HepG2 (cell line): ENCODE measurements at regions not wholly inside any gene's neighbourhood (a gene's known extent, or its start where the extent isn't known, plus 50 kb on each side); places are given as distances from the start of the nearest gene placed in this dataset.

Experiments
- HDAC1 ChIP-seq: sonication (generic); formaldehyde crosslinking; IDR thresholded peaks from 2 replicates; pipeline ENCODE4 v1.5.1; 2020; ENCODE audit warnings: mild to moderate bottlenecking, missing genetic modification reagents
- KDM1A ChIP-seq: IDR thresholded peaks from 2 replicates; pipeline ENCODE4 v1.6.1; 2016; ENCODE audit warnings: missing compliant biosample characterization
- MED1 ChIP-seq: sonication (generic); formaldehyde crosslinking; IDR thresholded peaks from 2 replicates; pipeline ENCODE4 v1.4.0; 2020; ENCODE audit warnings: missing genetic modification reagents
- NFKB2 ChIP-seq: sonication (generic); formaldehyde crosslinking; IDR thresholded peaks from 2 replicates; pipeline ENCODE4 v1.4.0; 2020; ENCODE audit warnings: missing genetic modification reagents, borderline replicate concordance
- PITX1 ChIP-seq: sonication (generic); formaldehyde crosslinking; IDR thresholded peaks from 2 replicates; pipeline ENCODE4 v1.5.1; 2020; ENCODE audit warnings: mild to moderate bottlenecking, missing genetic modification reagents
- SKI ChIP-seq: fragments of 450-650 bp; IDR thresholded peaks from one replicate; pipeline ENCODE4 v1.6.1; 2018; ENCODE audit warnings: mild to moderate bottlenecking; ENCODE audit not compliant: partially characterized antibody
- SMAD3 ChIP-seq: sonication (generic); formaldehyde crosslinking; IDR thresholded peaks from 2 replicates; pipeline ENCODE4 v1.4.0; 2020; ENCODE audit warnings: missing genetic modification reagents
- THAP11 ChIP-seq: IDR thresholded peaks from 2 replicates; pipeline ENCODE4 v1.6.1; 2016; ENCODE audit warnings: missing biosample characterization, missing genetic modification reagents
- ZBTB7A ChIP-seq: sonication (generic); formaldehyde crosslinking; IDR thresholded peaks from 2 replicates; pipeline ENCODE4 v1.8.0; 2022; ENCODE audit warnings: mild to moderate bottlenecking, missing genetic modification reagents
- ZC3H13 ChIP-seq: sonication (generic); formaldehyde crosslinking; IDR thresholded peaks from 2 replicates; pipeline ENCODE4 v1.8.1; 2023; ENCODE audit warnings: mild to moderate bottlenecking, missing genetic modification reagents, moderate library complexity
- ZNF292 ChIP-seq: sonication (generic); formaldehyde crosslinking; IDR thresholded peaks from 2 replicates; pipeline ENCODE4 v1.8.1; 2022; ENCODE audit warnings: mild to moderate bottlenecking, low read depth, missing genetic modification reagents, borderline replicate concordance
- ZNF430 ChIP-seq: sonication (generic); formaldehyde crosslinking; IDR thresholded peaks from 2 replicates; pipeline ENCODE4 v1.9.0; 2021; ENCODE audit warnings: mild to moderate bottlenecking, missing genetic modification reagents
- ZNF501 ChIP-seq: sonication (generic); formaldehyde crosslinking; IDR thresholded peaks from 2 replicates; pipeline ENCODE4 v1.5.1; 2020; ENCODE audit warnings: mild to moderate bottlenecking, moderate library complexity, missing genetic modification reagents
- ZNF577 ChIP-seq: sonication (generic); formaldehyde crosslinking; IDR thresholded peaks from 2 replicates; pipeline ENCODE4 v1.4.0; 2020; ENCODE audit warnings: mild to moderate bottlenecking, low read depth, missing genetic modification reagents, borderline replicate concordance
- ZNF614 ChIP-seq: IDR thresholded peaks from 2 replicates; pipeline ENCODE4 v1.6.1; 2018; ENCODE audit warnings: missing biosample characterization, missing genetic modification reagents, inconsistent platforms, borderline replicate concordance
- ZNF629 ChIP-seq: sonication (generic); formaldehyde crosslinking; conservative IDR thresholded peaks from 2 replicates; pipeline ENCODE4 v1.5.0; 2020; ENCODE audit warnings: missing genetic modification reagents
- ZNF672 ChIP-seq: sonication (generic); formaldehyde crosslinking; IDR thresholded peaks from 2 replicates; pipeline ENCODE4 v1.8.1; 2022; ENCODE audit warnings: missing genetic modification reagents
- ZSCAN9 ChIP-seq: IDR thresholded peaks from 2 replicates; pipeline ENCODE4 v1.6.1; 2016; ENCODE audit warnings: borderline replicate concordance
- TF ChIP-seq, protein P1 (sequence below): IDR thresholded peaks from 2 replicates; pipeline ENCODE4 v1.6.1; 2016
- TF ChIP-seq, protein P2 (sequence below): sonication (generic); formaldehyde crosslinking; IDR thresholded peaks from 2 replicates; pipeline ENCODE4 v1.4.0; 2020; ENCODE audit warnings: low read depth, mild to moderate bottlenecking, missing genetic modification reagents
- TF ChIP-seq, protein P3 (sequence below): sonication (generic); formaldehyde crosslinking; IDR thresholded peaks from 2 replicates; pipeline ENCODE4 v1.4.0; 2020; ENCODE audit warnings: missing genetic modification reagents
- TF ChIP-seq, protein P4 (sequence below): sonication (generic); formaldehyde crosslinking; IDR thresholded peaks from 2 replicates; pipeline ENCODE4 v1.4.0; 2020; ENCODE audit warnings: missing genetic modification reagents
- TF ChIP-seq, protein P5 (sequence below): sonication (generic); formaldehyde crosslinking; IDR thresholded peaks from 2 replicates; pipeline ENCODE4 v1.8.0; 2022; ENCODE audit warnings: mild to moderate bottlenecking, missing genetic modification reagents, moderate library complexity
- TF ChIP-seq, protein P6 (sequence below): sonication (generic); formaldehyde crosslinking; IDR thresholded peaks from 2 replicates; pipeline ENCODE4 v1.4.0; 2020; ENCODE audit warnings: missing genetic modification reagents

DNA sequence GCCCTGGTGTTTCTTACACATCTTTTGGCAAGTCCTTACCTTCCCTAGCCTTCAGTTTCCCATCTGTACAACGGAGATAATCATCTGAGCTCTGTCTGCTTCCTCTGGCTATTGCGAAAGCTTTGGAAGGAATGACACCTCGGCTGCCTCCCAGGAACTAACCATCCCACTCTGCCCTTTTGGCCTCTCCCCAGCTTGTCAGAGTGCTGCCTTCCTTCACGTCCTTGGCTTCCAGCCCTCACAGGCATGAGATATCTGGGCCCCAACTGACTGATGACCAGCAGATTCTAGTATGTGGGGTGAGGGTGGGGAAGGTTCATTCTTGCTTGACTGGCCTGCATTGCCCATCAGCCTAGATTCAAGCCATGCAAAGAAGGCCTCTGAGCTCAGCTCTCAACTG, 253.1 kb upstream of the FGGY start (continued):
- TF ChIP-seq SKI (peak; percentile 24), KDM1A (CRISPR knock-in tag) (peak; percentile 69), NFKB2 (CRISPR knock-in tag) (no peak), ZNF672 (CRISPR knock-in tag) (no peak), ZNF629 (peak; percentile 80), ZC3H13 (0 out of 2 replicates have a peak, but pooled peaks have one; percentile 32), THAP11 (CRISPR knock-in tag) (peak; percentile 45), ZSCAN9 (CRISPR knock-in tag) (peak; percentile 55; the same call in 1 of the 2 replicates), ZNF614 (CRISPR knock-in tag) (peak; percentile 64; the same call in 1 of the 2 replicates), MED1 (CRISPR knock-in tag) (peak; percentile 91), ZNF430 (CRISPR knock-in tag) (peak; percentile 15; the same call in 1 of the 2 replicates), ZNF577 (CRISPR knock-in tag) (no peak), ZNF292 (CRISPR knock-in tag) (peak; percentile 87; the same call in 1 of the 2 replicates), HDAC1 (CRISPR knock-in tag) (peak; percentile 50; the same call in 1 of the 2 replicates), ZBTB7A (CRISPR knock-in tag) (peak; percentile 52; the same call in 1 of the 2 replicates), PITX1 (no peak; the same call in 1 of the 2 replicates), ZNF501 (0 out of 2 replicates have a peak, but pooled peaks have one; percentile 41), SMAD3 (CRISPR knock-in tag) (no peak)
- TF ChIP-seq, protein P1, sequence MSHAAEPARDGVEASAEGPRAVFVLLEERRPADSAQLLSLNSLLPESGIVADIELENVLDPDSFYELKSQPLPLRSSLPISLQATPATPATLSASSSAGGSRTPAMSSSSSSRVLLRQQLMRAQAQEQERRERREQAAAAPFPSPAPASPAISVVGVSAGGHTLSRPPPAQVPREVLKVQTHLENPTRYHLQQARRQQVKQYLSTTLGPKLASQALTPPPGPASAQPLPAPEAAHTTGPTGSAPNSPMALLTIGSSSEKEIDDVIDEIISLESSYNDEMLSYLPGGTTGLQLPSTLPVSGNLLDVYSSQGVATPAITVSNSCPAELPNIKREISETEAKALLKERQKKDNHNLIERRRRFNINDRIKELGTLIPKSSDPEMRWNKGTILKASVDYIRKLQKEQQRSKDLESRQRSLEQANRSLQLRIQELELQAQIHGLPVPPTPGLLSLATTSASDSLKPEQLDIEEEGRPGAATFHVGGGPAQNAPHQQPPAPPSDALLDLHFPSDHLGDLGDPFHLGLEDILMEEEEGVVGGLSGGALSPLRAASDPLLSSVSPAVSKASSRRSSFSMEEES (CRISPR knock-in tag) = peak; percentile 72; the same call in 1 of the 2 replicates
- TF ChIP-seq, protein P2, sequence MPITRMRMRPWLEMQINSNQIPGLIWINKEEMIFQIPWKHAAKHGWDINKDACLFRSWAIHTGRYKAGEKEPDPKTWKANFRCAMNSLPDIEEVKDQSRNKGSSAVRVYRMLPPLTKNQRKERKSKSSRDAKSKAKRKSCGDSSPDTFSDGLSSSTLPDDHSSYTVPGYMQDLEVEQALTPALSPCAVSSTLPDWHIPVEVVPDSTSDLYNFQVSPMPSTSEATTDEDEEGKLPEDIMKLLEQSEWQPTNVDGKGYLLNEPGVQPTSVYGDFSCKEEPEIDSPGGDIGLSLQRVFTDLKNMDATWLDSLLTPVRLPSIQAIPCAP = no peak
- TF ChIP-seq, protein P3, sequence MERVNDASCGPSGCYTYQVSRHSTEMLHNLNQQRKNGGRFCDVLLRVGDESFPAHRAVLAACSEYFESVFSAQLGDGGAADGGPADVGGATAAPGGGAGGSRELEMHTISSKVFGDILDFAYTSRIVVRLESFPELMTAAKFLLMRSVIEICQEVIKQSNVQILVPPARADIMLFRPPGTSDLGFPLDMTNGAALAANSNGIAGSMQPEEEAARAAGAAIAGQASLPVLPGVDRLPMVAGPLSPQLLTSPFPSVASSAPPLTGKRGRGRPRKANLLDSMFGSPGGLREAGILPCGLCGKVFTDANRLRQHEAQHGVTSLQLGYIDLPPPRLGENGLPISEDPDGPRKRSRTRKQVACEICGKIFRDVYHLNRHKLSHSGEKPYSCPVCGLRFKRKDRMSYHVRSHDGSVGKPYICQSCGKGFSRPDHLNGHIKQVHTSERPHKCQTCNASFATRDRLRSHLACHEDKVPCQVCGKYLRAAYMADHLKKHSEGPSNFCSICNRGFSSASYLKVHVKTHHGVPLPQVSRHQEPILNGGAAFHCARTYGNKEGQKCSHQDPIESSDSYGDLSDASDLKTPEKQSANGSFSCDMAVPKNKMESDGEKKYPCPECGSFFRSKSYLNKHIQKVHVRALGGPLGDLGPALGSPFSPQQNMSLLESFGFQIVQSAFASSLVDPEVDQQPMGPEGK (CRISPR knock-in tag) = peak; percentile 32; the same call in 1 of the 2 replicates
- TF ChIP-seq, protein P4, sequence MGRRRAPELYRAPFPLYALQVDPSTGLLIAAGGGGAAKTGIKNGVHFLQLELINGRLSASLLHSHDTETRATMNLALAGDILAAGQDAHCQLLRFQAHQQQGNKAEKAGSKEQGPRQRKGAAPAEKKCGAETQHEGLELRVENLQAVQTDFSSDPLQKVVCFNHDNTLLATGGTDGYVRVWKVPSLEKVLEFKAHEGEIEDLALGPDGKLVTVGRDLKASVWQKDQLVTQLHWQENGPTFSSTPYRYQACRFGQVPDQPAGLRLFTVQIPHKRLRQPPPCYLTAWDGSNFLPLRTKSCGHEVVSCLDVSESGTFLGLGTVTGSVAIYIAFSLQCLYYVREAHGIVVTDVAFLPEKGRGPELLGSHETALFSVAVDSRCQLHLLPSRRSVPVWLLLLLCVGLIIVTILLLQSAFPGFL (CRISPR knock-in tag) = no peak
- TF ChIP-seq, protein P5, sequence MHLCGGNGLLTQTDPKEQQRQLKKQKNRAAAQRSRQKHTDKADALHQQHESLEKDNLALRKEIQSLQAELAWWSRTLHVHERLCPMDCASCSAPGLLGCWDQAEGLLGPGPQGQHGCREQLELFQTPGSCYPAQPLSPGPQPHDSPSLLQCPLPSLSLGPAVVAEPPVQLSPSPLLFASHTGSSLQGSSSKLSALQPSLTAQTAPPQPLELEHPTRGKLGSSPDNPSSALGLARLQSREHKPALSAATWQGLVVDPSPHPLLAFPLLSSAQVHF (CRISPR knock-in tag) = 0 out of 2 replicates have a peak, but pooled peaks have one; percentile 51
- TF ChIP-seq, protein P6, sequence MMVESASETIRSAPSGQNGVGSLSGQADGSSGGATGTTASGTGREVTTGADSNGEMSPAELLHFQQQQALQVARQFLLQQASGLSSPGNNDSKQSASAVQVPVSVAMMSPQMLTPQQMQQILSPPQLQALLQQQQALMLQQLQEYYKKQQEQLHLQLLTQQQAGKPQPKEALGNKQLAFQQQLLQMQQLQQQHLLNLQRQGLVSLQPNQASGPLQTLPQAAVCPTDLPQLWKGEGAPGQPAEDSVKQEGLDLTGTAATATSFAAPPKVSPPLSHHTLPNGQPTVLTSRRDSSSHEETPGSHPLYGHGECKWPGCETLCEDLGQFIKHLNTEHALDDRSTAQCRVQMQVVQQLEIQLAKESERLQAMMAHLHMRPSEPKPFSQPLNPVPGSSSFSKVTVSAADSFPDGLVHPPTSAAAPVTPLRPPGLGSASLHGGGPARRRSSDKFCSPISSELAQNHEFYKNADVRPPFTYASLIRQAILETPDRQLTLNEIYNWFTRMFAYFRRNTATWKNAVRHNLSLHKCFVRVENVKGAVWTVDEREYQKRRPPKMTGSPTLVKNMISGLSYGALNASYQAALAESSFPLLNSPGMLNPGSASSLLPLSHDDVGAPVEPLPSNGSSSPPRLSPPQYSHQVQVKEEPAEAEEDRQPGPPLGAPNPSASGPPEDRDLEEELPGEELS = peak; percentile 70
